GM18868 (cell line): ENCODE measurements at regions not wholly inside any gene's neighbourhood (a gene's known extent, or its start where the extent isn't known, plus 50 kb on each side); places are given as distances from the start of the nearest gene placed in this dataset.
A peak's percentile ranks its signal among the peaks of the same experiment; 100 is the strongest.

Experiments used
- ATAC-seq: cut with Tn5 transposase; IDR thresholded peaks from one replicate; pipeline ENCODE4 v1.9.1; 2021; ENCODE audit warnings: mild to moderate bottlenecking, moderate library complexity; ENCODE audit not compliant: unreplicated experiment

- peak; percentile 54 for ATAC-seq
Measured at GRCh38 chr17:72421128-72422092, 300.6 kb downstream of the SOX9 start.

- no peak for ATAC-seq
Measured at GRCh38 chr17:72422204-72422504, 301.3 kb downstream of the SOX9 start.

- ATAC-seq, result peak; percentile 38
Measured at GRCh38 chr17:72422505-72423285, 301.9 kb downstream of the SOX9 start.

- no peak for ATAC-seq
Measured at GRCh38 chr17:72423286-72423589, 302.4 kb downstream of the SOX9 start.

- ATAC-seq, result no peak
Measured at GRCh38 chr17:72423718-72424117, 302.9 kb downstream of the SOX9 start.

- ATAC-seq, result no peak
Measured at GRCh38 chr17:72424505-72425117, 303.8 kb downstream of the SOX9 start.

- ATAC-seq, result no peak
Measured at GRCh38 chr17:72425133-72425793, 304.4 kb downstream of the SOX9 start.

- ATAC-seq, result no peak
Measured at GRCh38 chr17:72425794-72426168, 305.0 kb downstream of the SOX9 start.

- ATAC-seq, result no peak
Measured at GRCh38 chr17:72426321-72426720, 305.5 kb downstream of the SOX9 start.

- ATAC-seq, result no peak
Measured at GRCh38 chr17:72426948-72427760, 306.3 kb downstream of the SOX9 start.

GRCh38 chr17:72427761-72428109 lies 306.9 kb downstream of the SOX9 start:
- no peak for ATAC-seq

- ATAC-seq, result no peak
Measured at GRCh38 chr17:72429066-72429638, 308.3 kb downstream of the SOX9 start.

- ATAC-seq, result no peak
Measured at GRCh38 chr17:72430611-72431432, 310.0 kb downstream of the SOX9 start.

- ATAC-seq, result no peak
Measured at GRCh38 chr17:72432143-72432621, 311.4 kb downstream of the SOX9 start.

GRCh38 chr17:72432881-72433280 lies 312.1 kb downstream of the SOX9 start:
- no peak for ATAC-seq

- no peak for ATAC-seq
Measured at GRCh38 chr17:72433797-72434196, 313.0 kb downstream of the SOX9 start.

- no peak for ATAC-seq
Measured at GRCh38 chr17:72434581-72434980, 313.8 kb downstream of the SOX9 start.

GRCh38 chr17:72434991-72435618 lies 314.3 kb downstream of the SOX9 start:
- ATAC-seq, result no peak

GRCh38 chr17:72438783-72439182 lies 318.0 kb downstream of the SOX9 start:
- ATAC-seq, result no peak
